Keratinocyte (primary cell): ENCODE measurements at regions not wholly inside any gene's neighbourhood (a gene's known extent, or its start where the extent isn't known, plus 50 kb on each side); places are given as distances from the start of the nearest gene placed in this dataset.
"Not testable (repeated sequence)": the region's sequence is repeated elsewhere in the genome, so short reads cannot be mapped to it uniquely, and the experiment has no call there.

ENCODE experiments used
- DNase-seq: peaks from one replicate; pipeline ENCODE4 v3.0.0-alpha.2; 2011; ENCODE audit warnings: low read depth, missing footprints, low spot score
- FAIRE-seq: peaks from 2 replicates; lab custom pipeline; 2011; peaks lifted over from hg19 to GRCh38; lab: Jason Lieb, UNC
- H2AFZ ChIP-seq: 2 replicates; pipeline ENCODE4 v1.6.0; 2012; ENCODE audit warnings: low read length, control low read depth, inconsistent platforms; ENCODE audit not compliant: control insufficient read depth
- H3K27ac ChIP-seq: 2 replicates; pipeline ENCODE4 v1.5.1; 2011; ENCODE audit warnings: low read length; ENCODE audit not compliant: control insufficient read depth, insufficient read depth
- H3K27me3 ChIP-seq: 3 replicates; pipeline ENCODE4 v1.6.0; 2011; ENCODE audit warnings: low read length; ENCODE audit not compliant: control insufficient read depth, insufficient read depth; ENCODE audit errors: extremely low read depth
- H3K36me3 ChIP-seq, 2 experiments: 2 replicates in 1 of 2; 3 replicates in 1 of 2; pipeline ENCODE4 v1.5.1; 2011; ENCODE audit warnings: low read length in 2 of 2, mild to moderate bottlenecking in 1 of 2; ENCODE audit not compliant: control insufficient read depth in 2 of 2, insufficient read depth in 2 of 2; ENCODE audit errors: extremely low read depth in 1 of 2
- H3K4me1 ChIP-seq: 3 replicates; pipeline ENCODE4 v1.5.1; 2011; ENCODE audit warnings: low read length; ENCODE audit not compliant: control insufficient read depth, insufficient read depth; ENCODE audit errors: extremely low read depth
- H3K4me2 ChIP-seq: 3 replicates; pipeline ENCODE4 v1.6.0; 2011; ENCODE audit warnings: low read depth, low read length; ENCODE audit not compliant: control insufficient read depth, insufficient read depth; ENCODE audit errors: extremely low read depth
- H3K4me3 ChIP-seq, 3 experiments: fragments of 200-600 bp in 1 of 3; sonication (generic) in 1 of 3; 2 replicates in 2 of 3; 3 replicates in 1 of 3; pipeline ENCODE4 v1.5.1; 2011 to 2016; ENCODE audit warnings: low read length in 3 of 3, mild to moderate bottlenecking in 3 of 3, control low read depth in 2 of 3, inconsistent platforms in 1 of 3, low read depth in 1 of 3, mixed read lengths in 1 of 3, mixed run types in 1 of 3, moderate library complexity in 1 of 3; ENCODE audit not compliant: control insufficient read depth in 2 of 3, insufficient read depth in 2 of 3; ENCODE audit errors: extremely low read depth in 1 of 3
- H3K79me2 ChIP-seq: 2 replicates; pipeline ENCODE4 v1.6.0; 2012; ENCODE audit warnings: low read length; ENCODE audit not compliant: control insufficient read depth, insufficient read depth
- H3K9ac ChIP-seq: 3 replicates; pipeline ENCODE4 v1.6.0; 2011; ENCODE audit warnings: low read length; ENCODE audit not compliant: control insufficient read depth, insufficient read depth; ENCODE audit errors: extremely low read depth
- H3K9me1 ChIP-seq: 3 replicates; pipeline ENCODE4 v1.6.0; 2011; ENCODE audit warnings: low read length; ENCODE audit not compliant: control insufficient read depth, insufficient read depth; ENCODE audit errors: extremely low read depth
- H3K9me3 ChIP-seq: 2 replicates; pipeline ENCODE4 v1.5.1; 2012; ENCODE audit warnings: low read depth, low read length; ENCODE audit not compliant: control insufficient read depth
- H4K20me1 ChIP-seq: 3 replicates; pipeline ENCODE4 v1.6.0; 2011; ENCODE audit warnings: low read length; ENCODE audit not compliant: control insufficient read depth, insufficient read depth; ENCODE audit errors: extremely low read depth
- CTCF ChIP-seq, 3 experiments: IDR thresholded peaks in 1 of 3; conservative IDR thresholded peaks in 1 of 3; optimal IDR thresholded peaks in 1 of 3; 2 replicates in 2 of 3; 3 replicates in 1 of 3; pipeline versions ENCODE3 to v1.5.1; 2011; ENCODE audit warnings: low read length in 3 of 3, mild to moderate bottlenecking in 3 of 3, moderate library complexity in 2 of 3, control low read depth in 1 of 3, inconsistent platforms in 1 of 3; ENCODE audit not compliant: insufficient read depth in 2 of 3; ENCODE audit errors: extremely low read depth in 1 of 3
- EZH2 ChIP-seq: IDR thresholded peaks from one replicate; pipeline ENCODE4 v1.6.1; 2012; ENCODE audit warnings: inconsistent platforms, mild to moderate bottlenecking, low read length, moderate library complexity
- dilution Hi-C: fragments of 300-500 bp; cut with MboI; formaldehyde crosslinking; loops from one replicate; pipeline ENCODE4 v1.7.0; 2020; ENCODE audit warnings: low sequenced_read_pairs; ENCODE audit not compliant: extremely low pct_ligation_motif_present

GRCh38 chr9:19876569-19877316 lies 87.9 kb upstream of the SLC24A2 start:
- no peak overlapping the region for H3K27ac ChIP-seq
- no peaks in the 10 kb centered on the region for H3K4me1 ChIP-seq
- no peak for TF ChIP-seq EZH2
- no peak for TF ChIP-seq CTCF (optimal IDR thresholded peaks at IDR 0.05 in 1 of 3, IDR thresholded peaks at IDR 0.05 in 1 of 3, conservative IDR thresholded peaks at IDR 0.05 in 1 of 3; ENCODE audit: extremely low read depth in 1 of 3, insufficient read depth in 2 of 3, low read length in 3 of 3)
- no peaks in the 10 kb centered on the region for H3K9me1 ChIP-seq
- H2AFZ ChIP-seq: no peak overlapping the region
- no peaks in the 10 kb centered on the region for H3K36me3 ChIP-seq
- H3K9ac ChIP-seq: no peak overlapping the region
- no peaks in the 10 kb centered on the region for H3K27me3 ChIP-seq
- DNase-seq (no peak), FAIRE-seq (no peak)
- no peaks in the 10 kb centered on the region for H3K79me2 ChIP-seq
- H3K4me2 ChIP-seq: no peak overlapping the region
- dilution Hi-C loops: no loop called here
- no peaks in the 10 kb centered on the region for H4K20me1 ChIP-seq
- H3K9me3 ChIP-seq: no peaks in the 10 kb centered on the region
- no peak overlapping the region for H3K4me3 ChIP-seq

DNA sequence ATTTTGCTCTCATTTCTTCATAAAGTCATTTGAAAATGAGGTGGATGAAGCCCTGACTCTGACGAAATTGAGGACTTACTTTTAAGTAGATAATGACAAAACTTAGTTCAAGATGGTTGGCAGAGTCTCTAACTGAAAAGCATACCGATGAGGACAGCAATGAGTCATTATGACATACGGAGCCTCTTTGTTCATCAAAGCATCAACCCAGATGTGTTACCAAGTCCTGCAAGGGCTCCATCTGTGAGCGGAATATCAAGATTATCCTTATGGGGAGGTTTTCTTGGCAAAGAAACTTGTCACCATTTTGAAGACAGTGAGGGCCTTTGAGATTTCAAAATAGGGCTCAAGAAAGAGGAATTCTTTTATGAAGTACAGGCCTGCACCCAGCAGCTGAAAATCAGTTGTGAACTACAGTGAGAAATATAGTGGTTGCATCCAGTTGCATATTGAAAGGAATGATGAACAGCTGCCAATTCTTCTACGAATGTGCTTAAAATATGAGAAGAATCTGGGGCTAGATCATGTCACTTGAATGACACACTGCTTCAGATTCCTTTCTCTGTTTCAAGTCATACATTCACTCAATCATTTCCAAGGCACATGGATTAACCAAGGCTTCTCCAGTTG lies 86.6 kb upstream of the SLC24A2 start:
- TF ChIP-seq CTCF (optimal IDR thresholded peaks at IDR 0.05 in 1 of 3, IDR thresholded peaks at IDR 0.05 in 1 of 3, conservative IDR thresholded peaks at IDR 0.05 in 1 of 3; ENCODE audit: extremely low read depth in 1 of 3, insufficient read depth in 2 of 3, low read length in 3 of 3) (no peak), EZH2 (no peak)
- Histone ChIP-seq H3K9me1 (no peaks in the 10 kb centered on the region), H3K4me3 (no peak overlapping the region), H3K4me2 (no peak overlapping the region), H4K20me1 (no peaks in the 10 kb centered on the region), H3K9me3 (no peaks in the 10 kb centered on the region), H3K36me3 (no peaks in the 10 kb centered on the region), H3K9ac (no peak overlapping the region), H3K79me2 (no peaks in the 10 kb centered on the region), H3K4me1 (no peaks in the 10 kb centered on the region), H3K27ac (no peak overlapping the region), H3K27me3 (no peaks in the 10 kb centered on the region), H2AFZ (no peak overlapping the region)
- DNase-seq: no peak
- dilution Hi-C loops: no loop called here
- no peak for FAIRE-seq

GRCh38 chr9:19873188-19873587 lies 84.4 kb upstream of the SLC24A2 start:
- H3K27ac ChIP-seq, H3K4me3 ChIP-seq, H3K4me1 ChIP-seq, DNase-seq, H3K9ac ChIP-seq, H3K4me2 ChIP-seq, H3K9me3 ChIP-seq, FAIRE-seq, H4K20me1 ChIP-seq, H3K36me3 ChIP-seq, H3K79me2 ChIP-seq, H2AFZ ChIP-seq, dilution Hi-C loops, H3K27me3 ChIP-seq, H3K9me1 ChIP-seq: not testable (repeated sequence)
